ENCODE measurements at regions not wholly inside any gene's neighbourhood (a gene's known extent, or its start where the extent isn't known, plus 50 kb on each side); places are given as distances from the start of the nearest gene placed in this dataset.

GRCh38 chr6:139834232-139834631, 459.8 kb upstream of the CITED2 start:
- H3K36me3 ChIP-seq (ENCODE audit: control insufficient read depth, insufficient read depth, low read length), result no peaks in the 10 kb centered on the region
- H3K9ac ChIP-seq (ENCODE audit: extremely low read depth, low read length, poor library complexity, severe bottlenecking), result no peak overlapping the region
- H3K27me3 Mint-ChIP-seq (ENCODE audit: insufficient read depth), result no peaks in the 10 kb centered on the region
- H3K4me3 Mint-ChIP-seq, result no peak overlapping the region
- no peak overlapping the region for H3K4me3 ChIP-seq (ENCODE audit: low read length)
- 83 to 85% methylated on average over 3 to 5 of the region's 5 CpGs for WGBS, 2 experiments (ENCODE audit: insufficient coverage in 1 of 2, insufficient read length in 1 of 2)
- no peak for TF ChIP-seq CTCF (conservative IDR thresholded peaks at IDR 0.05)
- H3K36me3 Mint-ChIP-seq (ENCODE audit: low read depth), result no peaks in the 10 kb centered on the region
- no peak for DNase-seq
- H3K9me3 ChIP-seq (ENCODE audit: control insufficient read depth, low read length), result peaks cover 6% of the 10 kb centered on the region
- no peaks in the 10 kb centered on the region for H3K9me3 Mint-ChIP-seq
- no peak overlapping the region for H3K27ac Mint-ChIP-seq
- H3K4me1 ChIP-seq (ENCODE audit: control insufficient read depth, insufficient read depth, low read length), result no peaks in the 10 kb centered on the region
- H3K27me3 ChIP-seq (ENCODE audit: control insufficient read depth, insufficient read depth, low read length, poor library complexity, severe bottlenecking), result no peaks in the 10 kb centered on the region
- no peak overlapping the region for H3K27ac ChIP-seq (ENCODE audit: low read depth, low read length)
- no peaks in the 10 kb centered on the region for H3K4me1 Mint-ChIP-seq

- Histone ChIP-seq H3K36me3 (ENCODE audit: control insufficient read depth, insufficient read depth, low read length) (no peaks in the 10 kb centered on the region), H3K9me3 (ENCODE audit: control insufficient read depth, low read length) (peaks cover 1% of the 10 kb centered on the region), H3K4me1 (ENCODE audit: control insufficient read depth, insufficient read depth, low read length) (no peaks in the 10 kb centered on the region), H3K4me3 (ENCODE audit: low read length) (no peak overlapping the region), H3K9ac (ENCODE audit: extremely low read depth, low read length, poor library complexity, severe bottlenecking) (no peak overlapping the region), H3K27ac (ENCODE audit: low read depth, low read length) (no peak overlapping the region), H3K27me3 (ENCODE audit: control insufficient read depth, insufficient read depth, low read length, poor library complexity, severe bottlenecking) (no peaks in the 10 kb centered on the region)
- TF ChIP-seq CTCF (conservative IDR thresholded peaks at IDR 0.05), result no peak
- Mint-ChIP-seq H3K27ac (no peak overlapping the region), H3K27me3 (ENCODE audit: insufficient read depth) (no peaks in the 10 kb centered on the region), H3K4me1 (no peaks in the 10 kb centered on the region), H3K4me3 (no peak overlapping the region), H3K9me3 (no peaks in the 10 kb centered on the region), H3K36me3 (ENCODE audit: low read depth) (no peaks in the 10 kb centered on the region)
- DNase-seq, result no peak
- WGBS, 2 experiments (ENCODE audit: insufficient coverage in 1 of 2, insufficient read length in 1 of 2), result 91 to 100% methylated on average over 2 to 4 of the region's 4 CpGs
These were observed 459.1 kb upstream of the CITED2 start for GRCh38 chr6:139833592-139833991.

- Histone ChIP-seq H3K9ac (ENCODE audit: extremely low read depth, low read length, poor library complexity, severe bottlenecking) (no peak overlapping the region), H3K4me1 (ENCODE audit: control insufficient read depth, insufficient read depth, low read length) (no peaks in the 10 kb centered on the region), H3K4me3 (ENCODE audit: low read length) (no peak overlapping the region), H3K36me3 (ENCODE audit: control insufficient read depth, insufficient read depth, low read length) (no peaks in the 10 kb centered on the region), H3K9me3 (ENCODE audit: control insufficient read depth, low read length) (no peaks in the 10 kb centered on the region), H3K27me3 (ENCODE audit: control insufficient read depth, insufficient read depth, low read length, poor library complexity, severe bottlenecking) (no peaks in the 10 kb centered on the region), H3K27ac (ENCODE audit: low read depth, low read length) (no peak overlapping the region)
- Mint-ChIP-seq H3K36me3 (ENCODE audit: low read depth) (no peaks in the 10 kb centered on the region), H3K27me3 (ENCODE audit: insufficient read depth) (no peaks in the 10 kb centered on the region), H3K4me3 (no peak overlapping the region), H3K9me3 (no peaks in the 10 kb centered on the region), H3K4me1 (no peaks in the 10 kb centered on the region), H3K27ac (no peak overlapping the region)
- TF ChIP-seq CTCF (conservative IDR thresholded peaks at IDR 0.05), result no peak
- 95 to 96% methylated on average over 9 to 15 of the region's 15 CpGs for WGBS, 2 experiments (ENCODE audit: insufficient coverage in 1 of 2, insufficient read length in 1 of 2)
- DNase-seq, result no peak
These were observed 458.3 kb upstream of the CITED2 start for GRCh38 chr6:139832493-139833305.

Data from endodermal cell (in vitro differentiated cells).